PC-3 (cell line): ENCODE measurements at regions not wholly inside any gene's neighbourhood (a gene's known extent, or its start where the extent isn't known, plus 50 kb on each side); places are given as distances from the start of the nearest gene placed in this dataset.

Experiments used
- ATAC-seq: fragments of 200-7000 bp; cut with Tn5 transposase; 2 replicates; pipeline ENCODE4 v1.9.1; 2020; ENCODE audit warnings: mild to moderate bottlenecking, moderate library complexity
- BruUV-seq: library from RNA; stranded (reverse); fragments of 400-500 nt; replicated peaks from 2 replicates; lab custom pipeline; 2021; lab: Mats Ljungman, UMichigan
- CTCF ChIA-PET: fragments of 300-600 bp; sonication (Branson Sonifier 250); formaldehyde crosslinking; loops from one replicate; lab custom pipeline; 2022; ENCODE audit warnings: antibody characterized with exemption; lab: Charles Lee
- POLR2A ChIA-PET: fragments of 300-600 bp; sonication (Branson Sonifier 250); formaldehyde crosslinking; loops from one replicate; lab custom pipeline; 2022; ENCODE audit warnings: antibody characterized with exemption; ENCODE audit not compliant: unreplicated experiment; lab: Charles Lee
- DNase-seq: peaks from one replicate; pipeline ENCODE4 v3.0.0-alpha.2; 2015
- H2AFZ ChIP-seq: fragments of 300-600 bp; sonication (generic); 2 replicates; pipeline ENCODE4 v1.6.0; 2016; ENCODE audit warnings: antibody characterized with exemption, low read length
- H3F3A ChIP-seq: fragments of 300-600 bp; sonication (generic); one replicate; pipeline ENCODE4 v1.6.0; 2017; ENCODE audit warnings: antibody characterized with exemption, low read length, control low read depth, mild to moderate bottlenecking; ENCODE audit not compliant: unreplicated experiment
- H3K27ac ChIP-seq: fragments of 300-600 bp; sonication (generic); 2 replicates; pipeline ENCODE4 v1.5.1; 2016; ENCODE audit warnings: mild to moderate bottlenecking, low read length
- H3K27me3 ChIP-seq: fragments of 300-600 bp; sonication (generic); 2 replicates; pipeline ENCODE4 v1.6.1; 2016; ENCODE audit warnings: low read length, mixed read lengths
- H3K36me3 ChIP-seq: fragments of 300-600 bp; sonication (generic); 2 replicates; pipeline ENCODE4 v1.6.1; 2016; ENCODE audit warnings: low read depth, mixed run types, low read length, mixed read lengths
- H3K4me1 ChIP-seq: fragments of 300-600 bp; sonication (generic); 2 replicates; pipeline ENCODE4 v1.5.1; 2016; ENCODE audit warnings: low read length; ENCODE audit not compliant: insufficient read depth
- H3K4me2 ChIP-seq: fragments of 300-600 bp; sonication (generic); 2 replicates; pipeline ENCODE4 v1.6.0; 2016; ENCODE audit warnings: low read length
- H3K4me3 ChIP-seq: fragments of 300-600 bp; sonication (generic); 2 replicates; pipeline ENCODE4 v1.5.1; 2016; ENCODE audit warnings: mild to moderate bottlenecking, low read length, mixed read lengths
- H3K79me2 ChIP-seq: fragments of 300-600 bp; sonication (generic); 2 replicates; pipeline ENCODE4 v1.6.1; 2017; ENCODE audit warnings: low read length, mixed read lengths
- H3K9ac ChIP-seq: fragments of 300-600 bp; sonication (generic); 2 replicates; pipeline ENCODE4 v1.6.0; 2016; ENCODE audit warnings: mild to moderate bottlenecking, low read length
- H3K9me2 ChIP-seq: fragments of 300-600 bp; sonication (generic); replicated peaks from 2 replicates; pipeline ENCODE4 v1.6.1; 2016; ENCODE audit warnings: mixed run types, low read length, mixed read lengths
- H3K9me3 ChIP-seq: fragments of 300-600 bp; sonication (generic); 2 replicates; pipeline ENCODE4 v1.6.1; 2016; ENCODE audit warnings: low read length, mixed read lengths
- H4K20me1 ChIP-seq: fragments of 300-600 bp; sonication (generic); 2 replicates; pipeline ENCODE4 v1.6.1; 2016; ENCODE audit warnings: low read length, mixed read lengths
- CTCF ChIP-seq: fragments of 300-600 bp; sonication (generic); conservative IDR thresholded peaks from 2 replicates; pipeline ENCODE4 v1.5.1; 2017; ENCODE audit warnings: antibody characterized with exemption, low read depth, mild to moderate bottlenecking, low read length
- EZH2 ChIP-seq: fragments of 300-600 bp; sonication (generic); IDR thresholded peaks from one replicate; pipeline ENCODE4 v1.6.1; 2017; ENCODE audit warnings: antibody characterized with exemption, mild to moderate bottlenecking, low read length; ENCODE audit not compliant: unreplicated experiment
- EZH2phosphoT487 ChIP-seq: fragments of 300-600 bp; sonication (generic); IDR thresholded peaks from 2 replicates; pipeline ENCODE4 v1.6.1; 2018; ENCODE audit warnings: mild to moderate bottlenecking, antibody characterized with exemption, low read length, borderline replicate concordance
- intact Hi-C: fragments of 100-400 bp; cut with micrococcal nuclease; formaldehyde crosslinking; loops from 2 replicates; pipeline ENCODE4 v1.9.0; 2023

GRCh38 chr6:14542670-14543366 is 425.2 kb downstream of the CD83 start:
- CTCF ChIA-PET = no interaction called here
- DNase-seq = peak; percentile 64
- ATAC-seq = peak; percentile 31; the same call in 1 of the 2 replicates

GRCh38 chr6:14543971-14544585 is 426.5 kb downstream of the CD83 start:
- Histone ChIP-seq H4K20me1 (no peaks in the 10 kb centered on the region), H3K4me1 (peaks cover 29% of the 10 kb centered on the region), H3F3A (no peaks in the 10 kb centered on the region), H3K36me3 (no peaks in the 10 kb centered on the region), H3K79me2 (no peaks in the 10 kb centered on the region), H3K4me3 (no peak overlapping the region), H3K9me3 (no peaks in the 10 kb centered on the region), H2AFZ (no peak overlapping the region), H3K4me2 (no peak overlapping the region), H3K9ac (no peak overlapping the region), H3K9me2 (no peaks in the 10 kb centered on the region), H3K27ac (no peak overlapping the region), H3K27me3 (no peaks in the 10 kb centered on the region)
- ChIA-PET CTCF (no interaction called here), POLR2A (no interaction called here)
- no peak for ATAC-seq
- TF ChIP-seq EZH2phosphoT487 (no peak), EZH2 (no peak), CTCF (no peak)
- BruUV-seq = no TSS peak
- intact Hi-C loops = loop anchor here (5.0 kb wide), 1 partner anchor 188 kb away; no protein-coding TSS in a partner anchor
- DNase-seq = no peak

More at GRCh38 chr6:14542670-14543366, 425.2 kb downstream of the CD83 start:
- Histone ChIP-seq H3K27ac (no peak overlapping the region), H4K20me1 (no peaks in the 10 kb centered on the region), H3K9me2 (no peaks in the 10 kb centered on the region), H3K36me3 (no peaks in the 10 kb centered on the region), H2AFZ (no peak overlapping the region), H3K9me3 (no peaks in the 10 kb centered on the region), H3K4me1 (peaks cover 29% of the 10 kb centered on the region), H3K9ac (no peak overlapping the region), H3K4me2 (no peak overlapping the region), H3K79me2 (no peaks in the 10 kb centered on the region), H3K27me3 (no peaks in the 10 kb centered on the region), H3F3A (no peaks in the 10 kb centered on the region), H3K4me3 (no peak overlapping the region)
- no peak for TF ChIP-seq CTCF
- TF ChIP-seq EZH2phosphoT487 = no peak
- no peak for TF ChIP-seq EZH2
- intact Hi-C loops = loop anchor here (5.0 kb wide), 1 partner anchor 189 kb away; no protein-coding TSS in a partner anchor
- POLR2A ChIA-PET = interaction anchor here (0.5 to 0.6 kb wide), 2 partner anchors 9 to 560 kb away, joined by 9 to 16 read pairs; no protein-coding TSS in a partner anchor
- no TSS peak for BruUV-seq

- H3K27me3 ChIP-seq = no peaks in the 10 kb centered on the region
- H3K4me3 ChIP-seq = no peak overlapping the region
- peaks cover 28% of the 10 kb centered on the region for H3K4me1 ChIP-seq
- no peak overlapping the region for H3K4me2 ChIP-seq
- no peak overlapping the region for H2AFZ ChIP-seq
- no TSS peak for BruUV-seq
- H3F3A ChIP-seq = no peaks in the 10 kb centered on the region
- no peaks in the 10 kb centered on the region for H4K20me1 ChIP-seq
- no peaks in the 10 kb centered on the region for H3K79me2 ChIP-seq
- no peaks in the 10 kb centered on the region for H3K36me3 ChIP-seq
- H3K9me2 ChIP-seq = no peaks in the 10 kb centered on the region
- no peak for TF ChIP-seq EZH2phosphoT487
- no peak for TF ChIP-seq CTCF
- no peak for TF ChIP-seq EZH2
- ChIA-PET POLR2A (no interaction called here), CTCF (no interaction called here)
- DNase-seq = no peak
- no peaks in the 10 kb centered on the region for H3K9me3 ChIP-seq
- intact Hi-C loops = loop anchor here (5.0 kb wide), 1 partner anchor 188 kb away; no protein-coding TSS in a partner anchor
- ATAC-seq = no peak
- no peak overlapping the region for H3K9ac ChIP-seq
- H3K27ac ChIP-seq = no peak overlapping the region
Observed at GRCh38 chr6:14544666-14545065, 427.1 kb downstream of the CD83 start.
